Mucosa of stomach (tissue), 1 donor: ENCODE measurements at regions not wholly inside any gene's neighbourhood (a gene's known extent, or its start where the extent isn't known, plus 50 kb on each side); places are given as distances from the start of the nearest gene placed in this dataset.

ENCODE experiments used
- H3K27me3 ChIP-seq: one replicate; pipeline ENCODE4 v1.7.0; 2013; ENCODE audit warnings: mild to moderate bottlenecking, low read length; ENCODE audit not compliant: control insufficient read depth, insufficient read depth
- H3K36me3 ChIP-seq: one replicate; pipeline ENCODE4 v1.7.0; 2013; ENCODE audit warnings: low read length; ENCODE audit not compliant: control insufficient read depth, insufficient read depth
- H3K4me1 ChIP-seq: one replicate; pipeline ENCODE4 v1.7.0; 2013; ENCODE audit warnings: mild to moderate bottlenecking, low read length; ENCODE audit not compliant: control insufficient read depth, insufficient read depth
- H3K4me3 ChIP-seq: one replicate; pipeline ENCODE4 v1.7.0; 2013; ENCODE audit warnings: low read length
- H3K9ac ChIP-seq: one replicate; pipeline ENCODE4 v1.7.0; 2013; ENCODE audit warnings: mild to moderate bottlenecking, low read length, moderate library complexity
- H3K9me3 ChIP-seq: one replicate; pipeline ENCODE4 v1.7.0; 2013; ENCODE audit warnings: mild to moderate bottlenecking, low read length, moderate library complexity; ENCODE audit not compliant: control insufficient read depth
- donor health status: Pancreatic carcinoma.

GRCh38 chr21:16770266-16770665 is 742.6 kb upstream of the CXADR start:
- H3K36me3 ChIP-seq, result no peaks in the 10 kb centered on the region
- no peaks in the 10 kb centered on the region for H3K9me3 ChIP-seq
- no peak overlapping the region for H3K4me3 ChIP-seq
- no peaks in the 10 kb centered on the region for H3K27me3 ChIP-seq
- H3K9ac ChIP-seq, result no peak overlapping the region
- no peaks in the 10 kb centered on the region for H3K4me1 ChIP-seq

DNA sequence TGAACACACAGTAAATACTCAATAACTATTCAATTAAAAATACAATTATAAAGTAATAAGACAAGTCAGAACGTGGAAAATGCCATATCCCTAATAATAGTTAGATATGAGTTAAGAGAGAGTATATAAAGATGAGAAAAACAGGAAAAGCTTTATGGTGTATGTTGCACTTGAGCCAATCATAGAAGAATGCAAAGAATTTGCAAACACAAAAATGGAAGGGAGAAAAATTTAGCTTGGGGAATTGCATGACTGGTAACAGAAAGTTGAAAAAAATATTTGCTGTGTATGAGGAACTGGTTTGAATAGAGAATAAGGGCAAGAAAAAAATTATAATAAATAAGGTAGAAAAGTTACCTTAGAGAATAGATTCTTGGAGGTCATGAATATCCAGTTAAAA is 739.6 kb upstream of the CXADR start:
- no peaks in the 10 kb centered on the region for H3K27me3 ChIP-seq
- H3K4me1 ChIP-seq, result no peaks in the 10 kb centered on the region
- no peak overlapping the region for H3K9ac ChIP-seq
- no peaks in the 10 kb centered on the region for H3K36me3 ChIP-seq
- H3K4me3 ChIP-seq, result no peak overlapping the region
- no peaks in the 10 kb centered on the region for H3K9me3 ChIP-seq

DNA sequence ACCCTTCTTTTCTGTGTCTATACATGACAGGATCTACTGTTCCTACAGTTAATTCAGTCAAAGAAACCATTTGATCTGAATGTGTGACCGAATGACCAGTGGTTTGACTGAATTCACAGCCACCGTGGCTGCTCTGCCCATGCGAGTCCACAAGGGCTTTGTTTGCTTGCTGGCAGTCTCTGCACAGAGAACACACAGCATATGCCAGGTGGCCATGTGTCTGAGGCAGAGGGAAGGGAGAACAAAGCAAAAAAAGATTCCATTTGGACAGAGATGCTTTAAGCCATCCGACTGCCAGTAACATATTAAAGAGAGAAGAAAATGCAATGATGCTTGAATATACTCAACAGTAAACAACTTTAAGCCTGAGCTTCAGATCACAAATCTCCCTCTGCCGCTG is 737.8 kb upstream of the CXADR start:
- Histone ChIP-seq H3K36me3 (no peaks in the 10 kb centered on the region), H3K9ac (no peak overlapping the region), H3K4me3 (no peak overlapping the region), H3K27me3 (no peaks in the 10 kb centered on the region), H3K4me1 (no peaks in the 10 kb centered on the region), H3K9me3 (no peaks in the 10 kb centered on the region)

GRCh38 chr21:16777041-16777720 is 735.7 kb upstream of the CXADR start:
- Histone ChIP-seq H3K27me3 (no peaks in the 10 kb centered on the region), H3K4me1 (no peaks in the 10 kb centered on the region), H3K36me3 (no peaks in the 10 kb centered on the region), H3K4me3 (no peak overlapping the region), H3K9ac (no peak overlapping the region), H3K9me3 (no peaks in the 10 kb centered on the region)

- H3K9ac ChIP-seq, result no peak overlapping the region
- no peaks in the 10 kb centered on the region for H3K9me3 ChIP-seq
- no peaks in the 10 kb centered on the region for H3K4me1 ChIP-seq
- no peak overlapping the region for H3K4me3 ChIP-seq
- H3K27me3 ChIP-seq, result no peaks in the 10 kb centered on the region
- H3K36me3 ChIP-seq, result no peaks in the 10 kb centered on the region
Observed at GRCh38 chr21:16788584-16788983, 724.3 kb upstream of the CXADR start.

DNA sequence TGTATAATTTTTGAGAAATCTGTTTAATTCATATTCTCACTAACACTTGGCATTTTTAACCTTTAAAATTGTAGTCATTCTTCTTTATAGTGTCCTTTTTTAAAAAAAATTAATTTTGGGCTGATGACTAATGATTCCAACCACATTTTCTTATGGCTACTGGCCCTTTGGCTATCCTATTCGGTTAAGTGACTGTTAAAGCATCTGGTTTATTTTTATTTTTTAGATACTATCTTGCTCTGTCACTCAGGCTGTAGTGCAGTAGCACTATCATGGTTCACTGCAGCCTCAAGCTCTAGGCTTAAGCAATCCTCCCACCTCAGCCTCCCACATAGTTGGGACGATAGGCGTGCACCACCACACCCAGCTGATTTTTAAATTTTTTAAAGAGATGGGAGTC is 723.2 kb upstream of the CXADR start:
- no peak overlapping the region for H3K9ac ChIP-seq
- no peak overlapping the region for H3K4me3 ChIP-seq
- H3K36me3 ChIP-seq, result no peaks in the 10 kb centered on the region
- H3K9me3 ChIP-seq, result no peaks in the 10 kb centered on the region
- H3K4me1 ChIP-seq, result no peaks in the 10 kb centered on the region
- H3K27me3 ChIP-seq, result no peaks in the 10 kb centered on the region

DNA sequence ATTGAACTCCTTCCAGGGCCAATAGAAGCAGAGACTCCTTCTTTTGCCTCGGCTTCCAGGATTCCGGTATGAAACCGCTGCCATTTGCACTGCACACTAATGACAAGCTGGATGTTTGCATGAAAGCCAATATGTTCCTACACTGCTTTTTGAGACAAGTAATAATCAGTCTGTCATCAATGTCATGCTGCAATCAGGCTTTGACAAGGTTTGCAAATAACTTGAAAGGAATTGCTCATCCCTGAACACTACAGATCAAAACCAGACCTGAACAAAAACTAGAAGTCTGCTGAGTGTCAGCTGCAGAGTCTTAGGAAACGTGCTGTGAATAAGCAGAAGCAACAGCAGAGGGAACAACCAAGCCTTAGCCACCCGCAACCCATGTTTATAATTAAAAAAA is 720.7 kb upstream of the CXADR start:
- no peaks in the 10 kb centered on the region for H3K27me3 ChIP-seq
- H3K9me3 ChIP-seq, result no peaks in the 10 kb centered on the region
- no peaks in the 10 kb centered on the region for H3K36me3 ChIP-seq
- no peak overlapping the region for H3K9ac ChIP-seq
- no peaks in the 10 kb centered on the region for H3K4me1 ChIP-seq
- H3K4me3 ChIP-seq, result no peak overlapping the region

- Histone ChIP-seq H3K9me3 (no peaks in the 10 kb centered on the region), H3K27me3 (no peaks in the 10 kb centered on the region), H3K36me3 (no peaks in the 10 kb centered on the region), H3K4me3 (no peak overlapping the region), H3K4me1 (no peaks in the 10 kb centered on the region), H3K9ac (no peak overlapping the region)
Observed at GRCh38 chr21:16794950-16795349, 717.9 kb upstream of the CXADR start.

DNA sequence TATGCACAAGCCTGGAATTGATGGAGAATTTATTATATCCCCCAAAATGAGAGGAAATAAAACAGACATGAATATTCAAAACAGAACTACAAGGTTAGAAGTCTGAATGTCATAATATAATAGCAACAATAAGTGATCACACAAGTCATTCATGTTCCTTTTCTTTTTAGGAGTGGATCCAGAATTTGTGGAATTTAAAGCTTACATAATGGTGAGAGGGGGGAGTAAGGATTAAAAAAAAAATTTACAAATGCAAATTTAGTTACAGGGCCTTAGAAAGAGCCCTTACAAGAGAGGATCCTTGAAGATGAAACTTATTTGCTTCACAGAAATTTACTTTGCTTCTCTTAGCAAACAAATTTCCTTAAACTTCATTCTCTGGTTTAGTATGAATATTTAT is 716.1 kb upstream of the CXADR start:
- Histone ChIP-seq H3K9me3 (no peaks in the 10 kb centered on the region), H3K4me1 (no peaks in the 10 kb centered on the region), H3K4me3 (no peak overlapping the region), H3K36me3 (no peaks in the 10 kb centered on the region), H3K27me3 (no peaks in the 10 kb centered on the region), H3K9ac (no peak overlapping the region)

GRCh38 chr21:16797540-16797939 is 715.3 kb upstream of the CXADR start:
- Histone ChIP-seq H3K27me3 (no peaks in the 10 kb centered on the region), H3K9me3 (no peaks in the 10 kb centered on the region), H3K36me3 (no peaks in the 10 kb centered on the region), H3K9ac (no peak overlapping the region), H3K4me3 (no peak overlapping the region), H3K4me1 (no peaks in the 10 kb centered on the region)

DNA sequence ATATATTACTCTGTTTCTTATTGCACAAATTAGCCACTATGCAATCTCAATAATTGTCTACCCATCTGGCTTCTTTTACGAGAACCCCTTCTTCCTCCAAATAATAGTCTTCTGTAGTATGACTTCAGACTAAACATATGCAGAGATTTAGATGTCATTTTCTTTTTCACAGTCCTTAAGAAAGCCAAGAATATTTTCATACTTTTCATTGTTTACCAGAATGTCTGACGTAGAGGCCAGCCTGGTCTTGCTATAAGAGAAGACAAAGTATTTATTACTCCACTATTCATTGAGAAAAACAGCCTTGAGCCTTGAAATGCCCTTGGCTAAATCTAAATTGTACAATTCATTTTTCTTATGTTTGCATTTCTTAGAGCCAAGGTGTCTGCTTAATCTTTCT is 714.9 kb upstream of the CXADR start:
- Histone ChIP-seq H3K4me3 (no peak overlapping the region), H3K36me3 (no peaks in the 10 kb centered on the region), H3K4me1 (no peaks in the 10 kb centered on the region), H3K9ac (no peak overlapping the region), H3K27me3 (no peaks in the 10 kb centered on the region), H3K9me3 (no peaks in the 10 kb centered on the region)

DNA sequence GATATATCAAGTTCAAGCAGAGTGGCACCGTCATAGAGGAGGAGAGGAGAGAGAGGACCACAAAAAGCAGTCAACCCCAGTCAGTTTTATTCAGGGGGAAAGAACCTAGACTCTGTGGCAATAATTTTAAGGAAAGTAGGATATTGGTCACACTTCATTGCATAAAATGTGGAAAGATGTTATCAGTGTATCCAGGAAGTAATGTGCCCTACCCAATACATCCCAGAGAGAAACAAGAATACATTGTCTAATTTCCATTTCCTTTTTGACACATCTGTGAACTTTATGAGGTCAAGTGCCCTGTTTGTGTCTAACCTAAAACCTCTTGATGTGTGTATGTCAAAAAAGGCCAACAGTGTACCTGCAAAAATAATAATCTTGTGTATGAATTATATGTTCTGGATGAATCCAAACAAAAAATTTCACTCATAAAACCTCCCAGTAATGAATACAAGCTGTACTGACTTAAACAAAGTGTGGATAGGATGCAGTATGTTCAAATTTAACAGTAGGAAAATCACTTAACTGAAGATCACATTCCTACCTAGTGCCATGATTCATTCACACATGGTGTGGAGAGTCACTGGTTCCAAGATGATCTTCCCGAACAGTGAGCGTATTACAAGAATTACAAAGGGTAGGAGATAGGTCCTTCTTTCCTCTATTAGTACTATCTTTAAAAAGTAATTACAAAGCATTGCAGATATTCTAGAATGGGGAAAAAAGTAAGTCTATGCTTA is 712.1 kb upstream of the CXADR start:
- Histone ChIP-seq H3K9ac (no peak overlapping the region), H3K4me1 (no peaks in the 10 kb centered on the region), H3K4me3 (no peak overlapping the region), H3K9me3 (no peaks in the 10 kb centered on the region), H3K36me3 (no peaks in the 10 kb centered on the region), H3K27me3 (no peaks in the 10 kb centered on the region)
